ENCODE measurements at regions not wholly inside any gene's neighbourhood (a gene's known extent, or its start where the extent isn't known, plus 50 kb on each side); places are given as distances from the start of the nearest gene placed in this dataset.

GRCh38 chr9:97779608-97780007 is 73.4 kb upstream of the FOXE1 start:
- TF ChIP-seq, protein P1, sequence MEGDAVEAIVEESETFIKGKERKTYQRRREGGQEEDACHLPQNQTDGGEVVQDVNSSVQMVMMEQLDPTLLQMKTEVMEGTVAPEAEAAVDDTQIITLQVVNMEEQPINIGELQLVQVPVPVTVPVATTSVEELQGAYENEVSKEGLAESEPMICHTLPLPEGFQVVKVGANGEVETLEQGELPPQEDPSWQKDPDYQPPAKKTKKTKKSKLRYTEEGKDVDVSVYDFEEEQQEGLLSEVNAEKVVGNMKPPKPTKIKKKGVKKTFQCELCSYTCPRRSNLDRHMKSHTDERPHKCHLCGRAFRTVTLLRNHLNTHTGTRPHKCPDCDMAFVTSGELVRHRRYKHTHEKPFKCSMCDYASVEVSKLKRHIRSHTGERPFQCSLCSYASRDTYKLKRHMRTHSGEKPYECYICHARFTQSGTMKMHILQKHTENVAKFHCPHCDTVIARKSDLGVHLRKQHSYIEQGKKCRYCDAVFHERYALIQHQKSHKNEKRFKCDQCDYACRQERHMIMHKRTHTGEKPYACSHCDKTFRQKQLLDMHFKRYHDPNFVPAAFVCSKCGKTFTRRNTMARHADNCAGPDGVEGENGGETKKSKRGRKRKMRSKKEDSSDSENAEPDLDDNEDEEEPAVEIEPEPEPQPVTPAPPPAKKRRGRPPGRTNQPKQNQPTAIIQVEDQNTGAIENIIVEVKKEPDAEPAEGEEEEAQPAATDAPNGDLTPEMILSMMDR (IDR thresholded peaks at IDR 0.05 in 2 of 3, conservative IDR thresholded peaks at IDR 0.05 in 1 of 3; ENCODE audit: insufficient read depth in 2 of 3, low read depth in 1 of 3, low read length in 3 of 3), result no peak
- no peak for TF ChIP-seq ZNF695 (CRISPR knock-in tag; IDR thresholded peaks at IDR 0.05)
- no peak for TF ChIP-seq SAFB (IDR thresholded peaks at IDR 0.05; ENCODE audit: borderline replicate concordance, low read depth, low read length)
- TF ChIP-seq TCF7 (IDR thresholded peaks at IDR 0.05; ENCODE audit: borderline replicate concordance), result no peak
- TF ChIP-seq, protein P2, sequence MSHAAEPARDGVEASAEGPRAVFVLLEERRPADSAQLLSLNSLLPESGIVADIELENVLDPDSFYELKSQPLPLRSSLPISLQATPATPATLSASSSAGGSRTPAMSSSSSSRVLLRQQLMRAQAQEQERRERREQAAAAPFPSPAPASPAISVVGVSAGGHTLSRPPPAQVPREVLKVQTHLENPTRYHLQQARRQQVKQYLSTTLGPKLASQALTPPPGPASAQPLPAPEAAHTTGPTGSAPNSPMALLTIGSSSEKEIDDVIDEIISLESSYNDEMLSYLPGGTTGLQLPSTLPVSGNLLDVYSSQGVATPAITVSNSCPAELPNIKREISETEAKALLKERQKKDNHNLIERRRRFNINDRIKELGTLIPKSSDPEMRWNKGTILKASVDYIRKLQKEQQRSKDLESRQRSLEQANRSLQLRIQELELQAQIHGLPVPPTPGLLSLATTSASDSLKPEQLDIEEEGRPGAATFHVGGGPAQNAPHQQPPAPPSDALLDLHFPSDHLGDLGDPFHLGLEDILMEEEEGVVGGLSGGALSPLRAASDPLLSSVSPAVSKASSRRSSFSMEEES (CRISPR knock-in tag; IDR thresholded peaks at IDR 0.05), result no peak
- TF ChIP-seq, protein P3, sequence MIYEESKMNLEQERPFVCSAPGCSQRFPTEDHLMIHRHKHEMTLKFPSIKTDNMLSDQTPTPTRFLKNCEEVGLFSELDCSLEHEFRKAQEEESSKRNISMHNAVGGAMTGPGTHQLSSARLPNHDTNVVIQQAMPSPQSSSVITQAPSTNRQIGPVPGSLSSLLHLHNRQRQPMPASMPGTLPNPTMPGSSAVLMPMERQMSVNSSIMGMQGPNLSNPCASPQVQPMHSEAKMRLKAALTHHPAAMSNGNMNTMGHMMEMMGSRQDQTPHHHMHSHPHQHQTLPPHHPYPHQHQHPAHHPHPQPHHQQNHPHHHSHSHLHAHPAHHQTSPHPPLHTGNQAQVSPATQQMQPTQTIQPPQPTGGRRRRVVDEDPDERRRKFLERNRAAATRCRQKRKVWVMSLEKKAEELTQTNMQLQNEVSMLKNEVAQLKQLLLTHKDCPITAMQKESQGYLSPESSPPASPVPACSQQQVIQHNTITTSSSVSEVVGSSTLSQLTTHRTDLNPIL (CRISPR knock-in tag; IDR thresholded peaks at IDR 0.05), result no peak
- no peak for TF ChIP-seq RHOXF2B (CRISPR knock-in tag; conservative IDR thresholded peaks at IDR 0.05)
- TF ChIP-seq NFYB (IDR thresholded peaks at IDR 0.05; ENCODE audit: extremely low read depth, insufficient read length), result no peak
- TF ChIP-seq TFAM (CRISPR knock-in tag; conservative IDR thresholded peaks at IDR 0.05), result no peak
- no peak for TF ChIP-seq SIN3A (IDR thresholded peaks at IDR 0.05; ENCODE audit: borderline replicate concordance in 2 of 2, control insufficient read depth in 1 of 2, low read depth in 2 of 2, low read length in 2 of 2)
- no peak for TF ChIP-seq EP300 (IDR thresholded peaks at IDR 0.05; ENCODE audit: low read length)
- no peak for TF ChIP-seq ZNF143 (CRISPR knock-in tag; IDR thresholded peaks at IDR 0.05)
- no peak for TF ChIP-seq MYC (IDR thresholded peaks at IDR 0.05; ENCODE audit: low read depth, low read length)
- no peak for TF ChIP-seq MYC (CRISPR knock-in tag; IDR thresholded peaks at IDR 0.05; ENCODE audit: borderline replicate concordance, low read depth)
- no peak for TF ChIP-seq ZBTB7A (IDR thresholded peaks at IDR 0.05; ENCODE audit: borderline replicate concordance, control insufficient read depth, low read depth, low read length)
